Nucleus accumbens (tissue), 56 donors: ENCODE measurements at regions not wholly inside any gene's neighbourhood (a gene's known extent, or its start where the extent isn't known, plus 50 kb on each side); places are given as distances from the start of the nearest gene placed in this dataset.

Experiments
- DNase-seq, 56 donors: peaks; one replicate each; lab custom pipeline; 2025; lab: John Stamatoyannopoulos, UW

DNA sequence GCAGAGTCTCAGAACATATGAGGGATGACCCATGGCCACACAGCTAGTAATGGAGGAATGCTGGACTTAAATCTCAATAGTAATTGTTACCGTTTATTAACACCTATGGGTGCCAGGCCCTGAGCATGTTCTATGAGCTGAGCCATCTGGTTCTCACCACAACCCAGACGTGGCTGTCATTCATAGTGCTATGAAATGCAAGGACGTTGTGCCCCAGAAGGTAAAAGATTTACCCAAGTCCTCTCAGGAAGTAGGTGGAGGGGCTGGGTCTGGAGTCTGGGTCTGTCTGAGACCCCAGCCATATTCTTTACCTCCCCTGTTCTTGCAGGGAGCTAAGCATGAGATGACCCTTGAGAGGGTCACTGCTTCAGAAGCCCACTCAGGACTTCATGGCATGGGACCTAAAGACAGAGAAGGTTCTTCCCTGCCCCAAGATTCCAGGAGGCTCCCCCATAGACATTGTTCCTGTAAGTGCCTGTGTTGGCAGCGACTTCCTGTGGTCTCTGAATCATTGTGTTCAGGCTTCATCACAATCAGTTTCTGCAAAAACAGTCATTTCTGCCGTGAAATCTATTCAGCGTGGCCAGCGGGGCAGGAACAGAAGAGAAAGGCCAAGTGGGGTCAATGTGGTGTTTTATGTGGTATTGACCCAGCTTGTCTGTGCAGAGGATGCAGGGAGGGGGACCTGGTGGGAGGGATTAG is 475.4 kb downstream of the PTPRU start:
- DNase-seq = no peak

DNA sequence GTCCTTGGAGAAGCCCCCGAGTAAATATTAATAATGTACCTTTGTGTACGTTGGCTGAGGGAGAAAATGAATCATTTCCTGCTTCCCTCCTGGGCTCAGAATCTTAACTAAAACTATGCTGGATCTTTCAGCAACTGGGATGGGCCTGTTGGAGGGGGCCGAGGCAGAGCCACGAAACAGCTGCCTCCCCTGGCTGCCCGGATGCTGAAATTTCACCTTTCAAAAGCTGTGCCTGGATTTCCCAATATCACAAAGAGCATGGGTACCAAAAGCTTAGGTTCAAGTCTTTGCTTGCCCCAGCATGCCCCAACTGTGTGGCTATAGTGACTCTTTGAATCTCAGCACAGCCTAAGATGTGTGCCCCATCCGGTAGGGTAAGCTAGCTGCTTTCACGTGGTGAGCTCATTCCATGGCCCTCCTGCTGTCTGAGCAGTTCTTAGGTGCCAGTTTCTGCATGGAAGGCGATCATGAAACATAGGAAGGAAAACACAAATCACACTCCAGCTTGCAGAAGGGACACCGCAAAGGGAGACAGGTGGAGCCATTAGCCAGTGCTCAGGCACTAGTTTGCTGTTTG is 473.5 kb downstream of the PTPRU start:
- DNase-seq = no peak

DNA sequence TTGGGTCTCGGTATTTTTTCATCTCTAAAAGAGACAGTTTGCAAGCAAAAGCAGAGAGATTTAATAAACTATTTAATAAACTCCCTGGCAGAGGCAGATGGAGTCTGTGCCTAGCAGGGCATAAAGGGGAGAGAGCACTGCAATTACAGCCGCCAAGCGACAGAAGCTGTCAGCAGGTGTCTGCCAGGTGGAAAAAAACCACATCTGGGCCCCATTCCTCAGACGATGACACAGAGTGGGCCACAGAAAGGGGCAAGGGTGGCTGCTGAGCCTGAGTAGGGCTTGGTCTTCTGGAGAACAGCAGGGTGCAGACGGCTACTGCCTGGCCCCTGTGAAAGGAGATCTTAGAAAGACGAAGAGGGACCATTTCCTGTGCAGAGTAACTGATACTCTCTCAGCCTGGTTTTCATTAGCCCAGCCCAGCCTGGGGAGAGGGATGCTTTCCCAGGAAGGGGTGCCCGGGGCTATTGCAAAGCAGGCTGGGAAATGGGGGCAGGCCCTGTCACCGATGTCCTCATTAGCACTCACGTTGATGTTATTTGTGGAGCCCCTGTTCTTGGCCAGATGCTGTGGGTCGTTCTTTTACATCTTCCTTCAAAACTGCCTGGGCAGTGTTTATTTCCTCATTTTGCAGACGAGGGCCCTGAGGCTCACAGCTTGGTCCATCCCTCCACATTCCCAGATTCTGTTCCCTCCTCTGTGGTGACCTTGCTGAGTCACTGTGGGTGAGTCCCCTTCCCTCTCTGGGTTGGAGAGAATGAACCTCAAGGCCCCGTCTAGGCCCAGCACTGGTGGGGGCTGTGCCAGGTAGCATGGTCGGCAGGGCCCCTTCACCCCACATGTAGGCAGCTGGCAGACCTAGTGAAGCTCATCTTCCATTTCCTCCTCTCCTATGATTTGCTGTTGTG is 472.7 kb downstream of the PTPRU start:
- no peak for DNase-seq

DNA sequence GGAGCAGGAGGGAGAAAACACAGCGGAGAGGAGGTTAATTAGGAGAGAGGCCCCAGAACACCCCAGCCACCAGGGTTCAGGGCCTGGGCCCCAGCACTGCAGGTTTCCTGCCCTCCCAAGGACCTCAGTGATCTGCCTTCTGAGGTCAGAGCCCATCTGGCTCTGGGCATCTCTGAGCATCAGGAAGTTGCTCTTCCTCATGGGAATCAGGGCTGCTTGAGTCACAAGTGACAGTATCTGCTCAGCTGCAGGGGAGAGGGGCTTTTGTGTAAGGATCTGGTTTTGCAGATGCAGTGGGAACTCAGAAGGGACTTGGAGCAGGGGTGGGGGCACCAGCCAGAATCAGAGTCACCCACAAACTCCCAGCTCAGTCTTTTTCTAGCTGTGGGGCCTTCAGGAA is 472.1 kb downstream of the PTPRU start:
- no peak for DNase-seq

DNA sequence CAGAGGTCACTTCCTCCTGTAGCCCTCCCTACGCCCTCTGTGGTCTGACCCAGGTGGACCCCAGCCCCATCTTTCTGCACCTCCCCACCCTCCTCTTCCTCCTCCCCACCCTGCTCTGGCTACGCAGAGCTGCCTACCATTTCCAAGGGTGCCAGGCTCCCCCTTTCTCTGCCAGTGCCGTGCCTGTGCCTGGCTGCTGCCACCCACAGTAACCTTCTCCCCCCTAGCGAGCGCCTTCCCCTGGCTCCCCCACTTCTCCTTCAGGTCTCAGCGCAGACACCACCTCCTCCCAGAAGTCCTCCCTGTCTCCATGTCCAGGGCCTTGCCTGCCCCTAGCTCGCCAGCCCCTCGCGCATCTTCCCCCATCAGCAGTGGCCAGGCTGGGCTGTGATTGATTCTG is 471.5 kb downstream of the PTPRU start:
- DNase-seq = no peak

DNA sequence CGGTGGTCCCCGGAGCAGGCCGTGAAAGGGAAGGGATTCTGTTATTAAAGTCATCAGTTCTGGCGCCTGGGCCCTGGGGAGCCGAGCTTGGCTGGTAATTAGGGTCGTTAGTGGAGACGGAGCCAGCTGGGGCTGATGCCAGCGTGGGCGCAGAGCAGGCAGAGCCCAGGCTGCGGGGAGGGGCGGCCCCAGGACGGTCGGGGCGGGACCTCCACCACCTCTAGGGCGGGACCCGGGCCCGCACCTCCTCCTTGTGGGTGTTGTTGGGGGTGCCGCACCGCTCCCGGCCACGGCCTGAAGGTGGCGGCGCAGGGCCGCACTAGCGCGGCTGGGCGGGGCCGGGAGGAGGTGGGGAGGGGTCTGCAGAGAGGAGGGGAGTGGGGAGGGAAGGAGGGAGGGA is 470.6 kb downstream of the PTPRU start:
- peak in 4 of 56 donors; percentile 18 to 28 (median 25) for DNase-seq

DNA sequence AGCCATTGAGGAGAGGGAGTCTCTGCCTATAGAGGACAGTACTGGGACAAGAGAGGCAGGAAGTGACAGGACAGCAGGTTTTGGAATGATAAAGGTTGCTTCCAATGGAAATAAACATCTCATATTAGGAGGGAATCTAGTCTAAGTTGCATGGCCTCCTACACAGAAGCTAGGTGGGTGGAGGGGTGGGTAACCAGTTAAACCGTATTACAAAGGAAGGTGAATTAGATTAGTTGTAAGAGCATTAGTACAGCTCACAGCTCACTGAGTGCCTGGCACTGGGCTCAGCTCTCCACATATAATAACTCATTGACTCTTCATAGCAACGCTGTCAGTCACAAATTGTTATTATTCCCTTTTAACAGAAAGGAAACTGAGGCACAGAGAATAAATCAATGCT is 468.1 kb downstream of the PTPRU start:
- peak in 3 of 56 donors; percentile 7 to 21 (median 10) for DNase-seq

DNA sequence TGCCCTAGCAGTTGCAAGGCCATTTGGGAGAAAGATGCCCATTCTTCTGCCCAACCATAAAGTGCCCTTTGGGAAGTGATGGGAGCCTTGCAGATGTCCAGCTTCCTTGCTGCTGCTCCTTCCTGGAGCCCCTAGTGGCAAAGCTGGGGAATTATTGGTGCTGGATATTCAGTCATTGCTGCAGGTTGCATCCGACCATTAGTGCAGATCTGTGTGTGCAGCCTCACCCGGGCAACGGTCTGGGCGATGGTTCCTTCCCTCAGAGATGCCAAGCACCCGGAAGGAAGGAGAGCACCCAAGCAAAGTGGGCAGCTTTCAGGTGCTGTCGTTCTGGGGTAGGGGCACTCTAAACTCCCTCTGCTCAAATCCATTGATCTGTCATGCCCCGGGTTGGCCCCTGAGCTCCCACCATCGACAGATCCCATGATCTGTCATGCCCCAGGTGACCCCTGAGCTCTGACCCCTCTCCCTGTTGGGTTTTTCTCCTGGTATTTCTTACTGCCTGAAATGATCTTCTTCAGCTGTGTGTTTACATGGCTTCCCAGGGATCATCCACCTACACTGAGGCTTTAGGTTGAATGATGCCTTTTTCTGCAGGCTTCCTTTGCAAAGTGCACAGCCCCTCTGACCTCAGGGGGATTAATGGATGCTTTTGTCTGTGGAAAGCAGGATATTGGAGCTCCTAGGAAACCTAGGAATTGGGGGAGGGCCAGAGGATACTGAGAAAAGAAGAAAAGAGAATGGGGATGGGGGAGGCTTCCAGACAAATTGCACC is 467.5 kb downstream of the PTPRU start:
- peak in 4 of 56 donors; percentile 9 to 43 (median 19) for DNase-seq

- DNase-seq = no peak
Measured at GRCh38 chr1:29700491-29700890, 464.2 kb downstream of the PTPRU start.

DNA sequence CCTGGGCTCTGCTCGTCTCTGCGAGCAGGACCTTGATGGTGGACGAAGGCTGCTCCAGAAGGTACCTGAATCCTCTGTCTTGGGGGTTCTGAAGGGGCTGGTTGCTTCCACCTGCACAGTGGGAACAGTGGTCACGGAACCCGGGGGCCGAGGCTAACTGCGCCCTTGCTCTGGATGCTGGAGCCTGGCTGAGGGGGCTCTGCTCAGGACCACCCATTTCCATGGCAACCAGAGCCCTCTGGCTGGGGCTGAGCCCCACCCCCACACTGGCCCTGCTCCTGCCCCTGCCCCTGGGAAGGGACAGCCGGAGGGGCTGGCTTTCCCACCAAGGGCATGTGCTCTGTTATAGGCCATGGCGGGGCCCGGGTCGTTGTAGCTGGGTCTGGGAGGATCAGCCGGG is 462.3 kb downstream of the PTPRU start:
- no peak for DNase-seq

- peak in 22 of 56 donors; percentile 11 to 72 (median 33) for DNase-seq
Measured at GRCh38 chr1:29698033-29698432, 461.7 kb downstream of the PTPRU start.

- DNase-seq = no peak
Measured at GRCh38 chr1:29697391-29697780, 461.1 kb downstream of the PTPRU start.

DNA sequence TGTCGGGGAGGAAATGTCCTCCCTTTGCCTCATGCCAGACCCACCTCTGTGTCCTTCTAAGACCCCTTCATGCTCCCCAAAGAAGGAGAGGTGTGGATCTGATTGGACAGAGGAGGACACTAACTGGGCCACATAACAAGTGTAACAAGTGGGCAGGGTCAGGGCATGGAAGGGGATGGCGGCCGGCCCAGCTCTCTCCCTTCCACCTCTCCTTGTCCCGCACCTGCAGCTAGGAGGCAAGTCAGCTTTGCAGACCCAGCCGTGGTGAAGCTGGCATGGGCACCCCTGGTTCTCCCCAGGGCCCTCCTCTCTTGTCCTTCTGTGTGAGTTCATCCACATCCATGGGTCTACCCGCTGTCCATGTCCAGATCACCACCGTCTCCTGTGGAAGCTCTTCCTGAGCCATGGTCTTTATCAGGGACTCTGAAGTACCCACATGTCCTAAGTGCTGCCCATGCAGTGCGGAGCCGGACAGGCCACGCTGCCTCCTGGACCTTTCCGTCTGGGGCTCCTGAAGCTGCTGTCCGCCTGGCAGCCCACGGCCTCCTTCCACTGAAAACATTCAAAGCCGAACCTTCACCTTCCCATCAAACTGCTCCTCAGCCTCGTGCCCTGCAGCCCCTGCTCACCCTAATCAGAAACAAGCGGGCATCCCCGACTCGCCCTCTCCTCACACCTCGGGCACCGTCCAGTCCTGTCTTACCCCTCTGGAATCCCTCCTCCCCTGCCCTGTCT is 460.5 kb downstream of the PTPRU start:
- no peak for DNase-seq

GRCh38 chr1:29695803-29696202 is 459.5 kb downstream of the PTPRU start:
- DNase-seq = peak in 24 of 56 donors; percentile 9 to 73 (median 44)

GRCh38 chr1:29695036-29695435 is 458.7 kb downstream of the PTPRU start:
- DNase-seq = no peak

GRCh38 chr1:29691499-29691898 is 455.2 kb downstream of the PTPRU start:
- DNase-seq = no peak

- no peak for DNase-seq
Measured at GRCh38 chr1:29690156-29690555, 453.8 kb downstream of the PTPRU start.

- DNase-seq = peak in 9 of 56 donors; percentile 15 to 53 (median 40)
Measured at GRCh38 chr1:29689372-29690030, 453.2 kb downstream of the PTPRU start.
